GM10266 (cell line): ENCODE measurements at regions not wholly inside any gene's neighbourhood (a gene's known extent, or its start where the extent isn't known, plus 50 kb on each side); places are given as distances from the start of the nearest gene placed in this dataset.

Source experiments
- DNase-seq: peaks from one replicate; pipeline ENCODE4 v3.0.0; 2012; ENCODE audit errors: extremely low spot score
- TF ChIP-seq, protein P1 (sequence below): IDR thresholded peaks from 2 replicates; pipeline ENCODE4 v1.5.1; 2012; ENCODE audit warnings: mild to moderate bottlenecking, low read depth; ENCODE audit not compliant: control insufficient read depth, insufficient read depth; ENCODE audit errors: missing control alignments

DNA sequence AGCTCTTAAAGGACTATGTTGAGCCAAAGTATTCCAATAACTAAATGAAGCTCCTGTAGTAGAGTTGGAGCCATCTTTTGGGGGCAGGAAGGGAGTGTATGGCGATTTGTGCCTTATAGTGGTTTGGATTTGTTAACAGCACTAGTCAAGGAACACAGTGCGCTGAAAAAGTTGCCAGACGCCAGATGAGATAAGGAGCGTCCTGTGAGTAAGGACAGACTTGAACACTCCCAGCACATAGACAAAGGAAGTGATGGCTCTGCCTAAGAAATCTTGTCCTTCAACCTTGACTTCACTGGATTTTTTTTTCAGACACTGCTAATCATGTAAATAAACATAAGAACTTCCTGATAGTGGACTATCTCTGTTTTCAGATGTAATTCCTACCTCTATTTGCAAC is 136.9 kb downstream of the TRMT11 start:
- TF ChIP-seq, protein P1, sequence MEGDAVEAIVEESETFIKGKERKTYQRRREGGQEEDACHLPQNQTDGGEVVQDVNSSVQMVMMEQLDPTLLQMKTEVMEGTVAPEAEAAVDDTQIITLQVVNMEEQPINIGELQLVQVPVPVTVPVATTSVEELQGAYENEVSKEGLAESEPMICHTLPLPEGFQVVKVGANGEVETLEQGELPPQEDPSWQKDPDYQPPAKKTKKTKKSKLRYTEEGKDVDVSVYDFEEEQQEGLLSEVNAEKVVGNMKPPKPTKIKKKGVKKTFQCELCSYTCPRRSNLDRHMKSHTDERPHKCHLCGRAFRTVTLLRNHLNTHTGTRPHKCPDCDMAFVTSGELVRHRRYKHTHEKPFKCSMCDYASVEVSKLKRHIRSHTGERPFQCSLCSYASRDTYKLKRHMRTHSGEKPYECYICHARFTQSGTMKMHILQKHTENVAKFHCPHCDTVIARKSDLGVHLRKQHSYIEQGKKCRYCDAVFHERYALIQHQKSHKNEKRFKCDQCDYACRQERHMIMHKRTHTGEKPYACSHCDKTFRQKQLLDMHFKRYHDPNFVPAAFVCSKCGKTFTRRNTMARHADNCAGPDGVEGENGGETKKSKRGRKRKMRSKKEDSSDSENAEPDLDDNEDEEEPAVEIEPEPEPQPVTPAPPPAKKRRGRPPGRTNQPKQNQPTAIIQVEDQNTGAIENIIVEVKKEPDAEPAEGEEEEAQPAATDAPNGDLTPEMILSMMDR: no peak

DNA sequence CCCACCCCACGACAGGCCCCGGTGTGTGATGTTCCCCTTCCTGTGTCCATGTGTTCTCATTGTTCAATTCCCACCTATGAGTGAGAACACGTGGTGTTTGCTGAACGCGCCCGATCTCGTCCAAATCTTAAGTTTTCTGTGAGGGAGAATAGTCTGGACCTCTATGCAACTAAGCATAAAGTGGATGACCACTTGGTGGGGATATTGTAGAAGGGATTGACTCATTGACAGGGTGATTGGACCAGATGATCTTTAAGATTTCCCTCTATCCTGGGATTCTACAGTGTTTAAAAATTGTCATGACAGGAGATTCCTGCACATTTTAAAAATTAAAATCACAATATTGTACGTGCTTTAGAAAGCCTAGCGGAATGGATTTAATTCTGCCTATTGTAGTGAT is 141.3 kb downstream of the TRMT11 start:
- TF ChIP-seq, protein P1: no peak
- no peak for DNase-seq

More for the DNA sequence above, 136.9 kb downstream of the TRMT11 start:
- DNase-seq: no peak

DNA sequence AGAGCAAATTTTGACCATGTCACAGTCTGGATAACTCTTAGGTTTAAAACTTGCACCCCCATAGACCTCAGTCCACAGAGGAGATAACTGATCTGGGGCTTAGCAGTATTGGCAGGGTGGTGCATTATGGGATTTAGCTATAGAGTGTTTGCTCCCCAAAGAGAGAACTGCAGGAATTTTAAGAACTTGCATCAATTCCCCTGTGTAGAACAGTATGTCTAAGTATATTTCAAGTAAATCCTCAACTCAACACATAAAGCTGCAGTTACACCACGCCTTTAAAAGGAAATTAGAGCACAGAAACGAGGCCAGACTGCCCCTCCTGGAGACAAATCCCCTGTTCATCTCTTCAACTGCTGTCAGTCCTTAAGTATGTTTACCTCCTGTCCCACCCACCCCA is 144.9 kb downstream of the TRMT11 start:
- no peak for DNase-seq
- TF ChIP-seq, protein P1: no peak

DNA sequence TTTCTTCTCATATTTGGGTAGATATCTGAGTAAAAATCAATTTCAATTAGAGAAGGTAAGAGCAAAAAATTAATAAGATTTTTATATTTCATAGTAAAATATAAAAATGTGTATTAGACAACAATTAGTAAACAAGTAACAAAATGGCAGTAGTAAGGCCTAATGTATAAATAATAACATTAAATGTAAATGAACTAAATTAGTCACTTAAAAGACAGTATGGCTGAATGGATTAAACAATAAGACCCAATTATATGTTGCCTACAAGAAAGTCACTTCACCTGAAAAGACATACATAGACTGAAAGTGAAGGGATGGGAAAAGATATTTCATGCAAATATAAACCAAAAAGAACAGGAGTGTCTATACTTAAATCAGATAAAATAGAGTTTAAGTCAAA is 147.6 kb downstream of the TRMT11 start:
- no peak for DNase-seq
- TF ChIP-seq, protein P1: no peak

DNA sequence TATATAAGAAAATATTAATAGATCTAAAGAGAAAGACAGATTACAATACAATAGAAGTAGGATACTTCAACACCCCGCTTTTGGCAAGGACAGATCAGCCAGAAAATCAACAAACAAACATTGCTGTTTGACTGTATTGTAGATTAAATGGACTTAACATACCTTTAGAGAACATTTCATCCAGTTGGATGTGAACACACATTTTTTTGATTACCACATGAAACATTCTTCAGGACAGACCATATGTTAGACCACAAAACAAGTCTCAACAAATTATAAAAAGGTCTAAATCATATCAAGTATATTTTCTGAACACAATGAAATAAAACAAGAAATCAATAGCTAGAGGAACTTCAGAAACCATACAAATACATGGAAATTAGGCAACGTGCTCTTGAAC is 148.2 kb downstream of the TRMT11 start:
- DNase-seq: no peak

DNA sequence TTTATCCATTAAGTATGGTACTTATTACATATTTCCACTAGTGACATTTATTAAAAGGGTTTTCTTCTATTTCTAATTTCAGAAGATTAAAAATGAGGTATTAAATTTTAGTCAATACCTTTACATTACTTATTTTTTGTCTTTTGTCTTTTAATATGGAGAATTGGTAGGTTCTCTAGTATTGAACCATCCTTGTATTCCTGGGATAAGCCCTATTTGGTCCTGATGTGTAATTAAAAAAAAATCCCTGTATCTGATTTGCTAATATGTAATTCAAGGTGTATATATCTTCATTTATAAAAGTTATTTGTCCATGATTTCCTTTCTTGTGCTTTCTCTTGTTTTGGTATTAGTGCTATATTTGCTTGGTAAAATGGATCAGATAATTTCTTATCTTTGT is 153.7 kb downstream of the TRMT11 start:
- TF ChIP-seq, protein P1: no peak
- no peak for DNase-seq

More for the DNA sequence above, 148.2 kb downstream of the TRMT11 start:
- TF ChIP-seq, protein P1: no peak

DNA sequence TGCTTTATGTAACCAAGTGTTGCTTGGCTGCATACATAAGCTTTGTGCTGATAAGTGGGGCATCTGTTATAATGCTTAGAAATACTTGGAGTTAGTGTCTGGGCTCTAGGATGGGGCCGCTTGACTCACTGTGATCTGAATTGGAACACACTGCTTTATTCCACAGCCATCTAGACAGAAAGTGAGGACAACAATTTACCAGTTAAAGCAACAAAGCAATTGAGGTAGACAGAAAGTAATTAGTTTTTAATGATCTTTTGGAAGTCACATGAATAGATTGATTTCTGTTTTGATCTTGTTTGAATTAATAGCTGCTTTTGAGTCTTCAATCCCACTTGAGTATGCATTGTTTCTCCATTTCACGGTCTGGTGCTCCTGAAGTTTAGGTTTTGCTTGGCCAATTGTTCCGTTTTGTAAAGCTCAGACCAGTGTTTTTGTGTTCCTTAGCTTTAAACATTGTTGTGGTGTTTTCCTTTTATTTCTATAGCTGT is 157.5 kb downstream of the TRMT11 start:
- no peak for DNase-seq
- TF ChIP-seq, protein P1: no peak
